GM23248 (cell line): ENCODE measurements at regions not wholly inside any gene's neighbourhood (a gene's known extent, or its start where the extent isn't known, plus 50 kb on each side); places are given as distances from the start of the nearest gene placed in this dataset.

ENCODE experiments used
- EZH2 ChIP-seq: fragments of 200-600 bp; sonication (generic); IDR thresholded peaks from 2 replicates; pipeline ENCODE4 v1.6.1; 2018; ENCODE audit warnings: antibody characterized with exemption, mild to moderate bottlenecking; ENCODE audit not compliant: insufficient read depth, poor library complexity, severe bottlenecking
- EZH2phosphoT487 ChIP-seq: fragments of 200-600 bp; sonication (generic); IDR thresholded peaks from 2 replicates; pipeline ENCODE4 v1.6.1; 2018; ENCODE audit warnings: antibody characterized with exemption, moderate library complexity, mild to moderate bottlenecking, low read depth; ENCODE audit not compliant: insufficient read depth

DNA sequence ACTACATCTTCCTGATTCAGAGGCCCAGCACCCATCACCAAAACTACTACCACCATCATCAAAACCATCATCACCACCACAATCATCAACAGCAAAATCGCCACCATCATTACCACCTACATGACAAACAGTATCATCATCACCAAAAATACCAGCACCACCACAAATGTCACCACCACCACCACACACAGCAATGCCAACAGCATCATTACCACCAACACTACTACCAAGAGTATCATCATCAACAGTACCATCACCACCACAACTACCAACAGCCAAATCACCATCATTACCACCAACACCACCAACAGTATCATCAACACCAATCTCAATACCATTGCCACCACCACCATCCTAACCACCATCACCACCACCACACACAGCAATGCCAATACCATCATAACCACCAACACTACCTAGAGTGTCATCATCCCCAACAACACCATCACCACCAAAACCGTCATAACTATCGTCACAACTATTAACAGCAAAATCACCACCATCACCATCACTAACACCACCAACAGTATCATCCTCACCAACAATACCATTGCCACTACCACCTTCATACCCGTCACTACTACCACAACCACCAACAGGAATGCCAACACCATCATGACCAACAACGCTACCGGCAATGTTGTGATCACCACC lies 64.6 kb upstream of the TEX51 start:
- no peak for TF ChIP-seq EZH2
- TF ChIP-seq EZH2phosphoT487 = no peak
